ENCODE measurements at regions not wholly inside any gene's neighbourhood (a gene's known extent, or its start where the extent isn't known, plus 50 kb on each side); places are given as distances from the start of the nearest gene placed in this dataset.
"Not testable (repeated sequence)": the region's sequence is repeated elsewhere in the genome, so short reads cannot be mapped to it uniquely, and the experiment has no call there.

- not testable (repeated sequence) for DNase-seq
These were observed 416.5 kb downstream of the ANKRD30B start for GRCh38 chr18:15164446-15164845.

DNA sequence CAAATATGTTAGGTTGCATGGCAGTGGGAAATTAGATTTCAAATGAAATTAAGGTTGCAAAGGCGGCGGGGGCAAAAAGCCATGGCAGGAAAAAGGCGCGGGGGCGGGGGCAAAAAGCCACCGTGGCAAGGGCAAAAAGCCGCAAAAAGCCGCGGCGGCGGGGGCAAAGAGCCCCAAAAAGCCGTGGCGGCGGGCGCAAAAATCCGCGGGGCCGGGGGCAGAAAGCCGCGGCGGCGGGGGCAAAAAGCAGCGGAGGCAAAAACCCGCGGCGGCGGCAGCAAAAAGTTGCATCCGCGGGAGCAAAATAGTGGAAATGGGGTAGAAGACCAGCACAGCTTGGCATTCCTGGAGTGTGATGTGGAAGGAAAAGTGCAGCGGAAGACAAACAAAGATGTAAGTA lies 417.1 kb downstream of the ANKRD30B start:
- DNase-seq = no peak

- not testable (repeated sequence) for DNase-seq
These were observed 445.1 kb downstream of the ANKRD30B start for GRCh38 chr18:15193028-15193427.

GRCh38 chr18:15193813-15194212 lies 445.8 kb downstream of the ANKRD30B start:
- not testable (repeated sequence) for DNase-seq

- peak in 37 of 56 donors; percentile 1 to 52 (median 28) for DNase-seq
These were observed 449.6 kb downstream of the ANKRD30B start for GRCh38 chr18:15197338-15198115.

DNA sequence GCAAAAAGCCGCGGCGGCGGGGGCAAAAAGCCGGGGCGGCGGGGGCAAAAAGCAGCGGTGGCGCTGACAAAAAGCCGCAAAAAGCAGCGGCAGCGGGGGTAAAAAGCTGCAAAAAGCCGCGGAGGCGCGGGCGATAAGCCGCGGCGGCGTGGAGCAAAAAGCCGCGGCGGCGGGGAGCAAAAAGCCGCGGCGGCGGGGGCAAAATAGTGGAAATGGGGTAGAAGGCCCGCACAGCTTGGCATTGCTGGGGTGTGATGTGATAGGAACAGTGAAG lies 450.1 kb downstream of the ANKRD30B start:
- peak in 5 of 56 donors; percentile 0 to 50 (median 7) for DNase-seq

Data from amygdala (tissue), 56 donors.